SK-N-SH (cell line): ENCODE measurements at regions not wholly inside any gene's neighbourhood (a gene's known extent, or its start where the extent isn't known, plus 50 kb on each side); places are given as distances from the start of the nearest gene placed in this dataset.

Source experiments
- CTCF ChIA-PET: fragments of 300-600, 350-600 bp; formaldehyde crosslinking; extraction: SDS; loops from one replicate; lab custom pipeline; 2021; lab: Yijun Ruan, JAX
- POLR2A ChIA-PET: fragments of 350-600 bp; sonication (Branson Sonifier 250); formaldehyde crosslinking; extraction: SDS; loops from one replicate; lab custom pipeline; 2020; ENCODE audit warnings: antibody characterized with exemption, inconsistent platforms; lab: Yijun Ruan, JAX
- DNase-seq: peaks from one replicate; pipeline ENCODE4 v3.0.0; 2012
- H2AFZ ChIP-seq: fragments of 200-600 bp; sonication (generic); 2 replicates; pipeline ENCODE4 v1.8.1; 2016; ENCODE audit warnings: antibody characterized with exemption, mild to moderate bottlenecking, low read depth
- H3F3A ChIP-seq: fragments of 200-600 bp; sonication (generic); replicated peaks from 2 replicates; pipeline ENCODE3; 2016; ENCODE audit warnings: antibody characterized with exemption, mild to moderate bottlenecking; ENCODE audit not compliant: insufficient read depth
- H3K27ac ChIP-seq, 2 experiments: fragments of 200-500 bp in 1 of 2; fragments of 200-600 bp in 1 of 2; sonication (Bioruptor generic) in 1 of 2; sonication (generic), shearing (Covaris generic) in 1 of 2; 2 replicates each; pipeline versions ENCODE4 v1.5.1 to v1.6.1; 2014 to 2016; ENCODE audit warnings: low read depth in 2 of 2, inconsistent platforms in 1 of 2, low read length in 1 of 2, mild to moderate bottlenecking in 1 of 2, mixed read lengths in 1 of 2
- H3K27me3 ChIP-seq: fragments of 200-600 bp; sonication (generic), shearing (Covaris generic); 2 replicates; pipeline ENCODE4 v1.6.1; 2016; ENCODE audit warnings: mixed run types; ENCODE audit not compliant: insufficient read depth
- H3K36me3 ChIP-seq, 2 experiments: fragments of 200-500 bp in 1 of 2; fragments of 200-600 bp in 1 of 2; sonication (Bioruptor generic) in 1 of 2; sonication (generic) in 1 of 2; replicated peaks in 1 of 2; 2 replicates each; pipeline versions ENCODE3 to v1.5.1; 2014 to 2016; ENCODE audit warnings: low read length in 1 of 2, mild to moderate bottlenecking in 1 of 2; ENCODE audit not compliant: insufficient read depth in 2 of 2, control insufficient read depth in 1 of 2
- H3K4me1 ChIP-seq, 2 experiments: fragments of 200-500 bp in 1 of 2; fragments of 200-600 bp in 1 of 2; sonication (Bioruptor generic) in 1 of 2; sonication (generic), shearing (Covaris generic) in 1 of 2; 2 replicates each; pipeline versions ENCODE4 v1.5.1 to v1.6.1; 2014 to 2016; ENCODE audit warnings: low read depth in 1 of 2, low read length in 1 of 2, mixed run types in 1 of 2; ENCODE audit not compliant: insufficient read depth in 2 of 2, control insufficient read depth in 1 of 2
- H3K4me2 ChIP-seq: fragments of 200-600 bp; sonication (generic), shearing (Covaris generic); 2 replicates; pipeline ENCODE4 v1.6.1; 2017; ENCODE audit warnings: mixed run types
- H3K4me3 ChIP-seq, 2 experiments: fragments of 200-500 bp in 1 of 2; fragments of 200-600 bp in 1 of 2; sonication (Bioruptor generic) in 1 of 2; sonication (generic), shearing (Covaris generic) in 1 of 2; 2 replicates each; pipeline versions ENCODE4 v1.5.1 to v1.8.1; 2014 to 2016; ENCODE audit warnings: low read depth in 2 of 2, inconsistent platforms in 1 of 2, low read length in 1 of 2, mild to moderate bottlenecking in 1 of 2, mixed read lengths in 1 of 2, moderate library complexity in 1 of 2
- H3K79me2 ChIP-seq: fragments of 200-600 bp; sonication (generic); 2 replicates; pipeline ENCODE4 v1.8.1; 2017; ENCODE audit warnings: mild to moderate bottlenecking; ENCODE audit not compliant: insufficient read depth
- H3K9ac ChIP-seq: fragments of 200-600 bp; sonication (generic); 2 replicates; pipeline ENCODE4 v1.6.1; 2017; ENCODE audit warnings: mixed run types
- H3K9me2 ChIP-seq: fragments of 200-600 bp; sonication (generic); 2 replicates; pipeline ENCODE4 v1.6.1; 2017; ENCODE audit warnings: mixed run types
- H3K9me3 ChIP-seq: fragments of 200-600 bp; sonication (generic); 2 replicates; pipeline ENCODE4 v1.6.1; 2017; ENCODE audit warnings: mixed run types, mild to moderate bottlenecking, moderate library complexity
- H4K20me1 ChIP-seq: fragments of 200-600 bp; sonication (generic); 2 replicates; pipeline ENCODE4 v1.6.1; 2017; ENCODE audit warnings: mild to moderate bottlenecking, mixed run types; ENCODE audit not compliant: insufficient read depth
- CHD2 ChIP-seq: fragments of 150-350 bp; IDR thresholded peaks from 2 replicates; pipeline ENCODE4 v1.6.1; 2018; ENCODE audit warnings: low read length; ENCODE audit not compliant: partially characterized antibody
- ELF1 ChIP-seq: IDR thresholded peaks from 2 replicates; pipeline ENCODE4 v1.4.0; 2012
- EP300 ChIP-seq, 2 experiments: IDR thresholded peaks; 2 replicates each; pipeline versions ENCODE4 v1.4.0 to v1.6.1; 2012; ENCODE audit warnings: borderline replicate concordance in 1 of 2, low read depth in 1 of 2, low read length in 1 of 2
- FOXJ3 ChIP-seq: sonication (generic); formaldehyde crosslinking; IDR thresholded peaks from 2 replicates; pipeline ENCODE4 v1.5.1; 2020; ENCODE audit warnings: mild to moderate bottlenecking, missing genetic modification reagents
- FOXM1 ChIP-seq: IDR thresholded peaks from 2 replicates; pipeline ENCODE4 v1.4.0; 2012; ENCODE audit warnings: low read depth, mild to moderate bottlenecking
- GATA2 ChIP-seq: sonication (generic); formaldehyde crosslinking; IDR thresholded peaks from 2 replicates; pipeline ENCODE4 v1.5.0; 2020; ENCODE audit warnings: mild to moderate bottlenecking, missing genetic modification reagents
- JUND ChIP-seq: IDR thresholded peaks from 2 replicates; pipeline ENCODE4 v1.4.0; 2012
- RAD21 ChIP-seq: IDR thresholded peaks from 2 replicates; pipeline ENCODE4 v1.6.1; 2012; ENCODE audit warnings: mild to moderate bottlenecking, low read length
- RCOR1 ChIP-seq: fragments of 150-350 bp; IDR thresholded peaks from 2 replicates; pipeline ENCODE4 v1.6.1; 2017; ENCODE audit warnings: antibody characterized with exemption, low read length
- RXRA ChIP-seq: IDR thresholded peaks from 2 replicates; pipeline ENCODE4 v1.4.0; 2012; ENCODE audit warnings: low read depth, mild to moderate bottlenecking, borderline replicate concordance
- SMC3 ChIP-seq: IDR thresholded peaks from 2 replicates; pipeline ENCODE4 v1.6.1; 2012; ENCODE audit warnings: low read depth, low read length, improper control_type of control experiment
- TCF12 ChIP-seq: IDR thresholded peaks from 2 replicates; pipeline ENCODE4 v1.4.0; 2012
- TEAD4 ChIP-seq: IDR thresholded peaks from 2 replicates; pipeline ENCODE4 v1.4.0; 2012; ENCODE audit warnings: mild to moderate bottlenecking, borderline replicate concordance; ENCODE audit not compliant: insufficient read depth
- YY1 ChIP-seq: IDR thresholded peaks from 2 replicates; pipeline ENCODE4 v1.4.0; 2012; ENCODE audit warnings: low read depth, mild to moderate bottlenecking
- WGBS: methylation state at CpG from one replicate; pipeline ENCODE4 v1.1.6; 2017; ENCODE audit warnings: low lambda C conversion rate; 5-methylcytosine and 5-hydroxymethylcytosine counted together
- TF ChIP-seq, protein P1 (sequence below): IDR thresholded peaks from 2 replicates; pipeline ENCODE4 v1.4.0; 2012; ENCODE audit warnings: low read depth, borderline replicate concordance
- TF ChIP-seq, protein P2 (sequence below): fragments of 200-600 bp; sonication (generic); IDR thresholded peaks from 2 replicates; pipeline ENCODE4 v1.6.1; 2017; ENCODE audit warnings: antibody characterized with exemption, mild to moderate bottlenecking, moderate library complexity
- TF ChIP-seq, protein P3 (sequence below): fragments of 150-350 bp; IDR thresholded peaks from 2 replicates; pipeline ENCODE4 v1.6.1; 2017; ENCODE audit warnings: antibody characterized with exemption, low read length, low read depth, borderline replicate concordance

GRCh38 chr7:118918556-118918955 lies 694.1 kb downstream of the ANKRD7 start:
- Histone ChIP-seq H3K27me3 (no peaks in the 10 kb centered on the region), H3K4me1 (no peaks in the 10 kb centered on the region), H3K9ac (no peak overlapping the region), H3K4me2 (no peak overlapping the region), H3K4me3 (no peak overlapping the region), H4K20me1 (no peaks in the 10 kb centered on the region), H3F3A (no peaks in the 10 kb centered on the region), H3K27ac (no peak overlapping the region), H3K9me2 (no peaks in the 10 kb centered on the region), H3K9me3 (no peaks in the 10 kb centered on the region), H3K79me2 (no peaks in the 10 kb centered on the region), H3K36me3 (no peaks in the 10 kb centered on the region), H2AFZ (no peak overlapping the region)
- 26% methylated on average over 2 of the region's 2 CpGs for WGBS
- DNase-seq, result peak; percentile 1
- TF ChIP-seq RCOR1, result no peak
- TF ChIP-seq, protein P1, sequence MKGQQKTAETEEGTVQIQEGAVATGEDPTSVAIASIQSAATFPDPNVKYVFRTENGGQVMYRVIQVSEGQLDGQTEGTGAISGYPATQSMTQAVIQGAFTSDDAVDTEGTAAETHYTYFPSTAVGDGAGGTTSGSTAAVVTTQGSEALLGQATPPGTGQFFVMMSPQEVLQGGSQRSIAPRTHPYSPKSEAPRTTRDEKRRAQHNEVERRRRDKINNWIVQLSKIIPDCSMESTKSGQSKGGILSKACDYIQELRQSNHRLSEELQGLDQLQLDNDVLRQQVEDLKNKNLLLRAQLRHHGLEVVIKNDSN, result no peak
- no peak for TF ChIP-seq FOXM1
- TF ChIP-seq, protein P2, sequence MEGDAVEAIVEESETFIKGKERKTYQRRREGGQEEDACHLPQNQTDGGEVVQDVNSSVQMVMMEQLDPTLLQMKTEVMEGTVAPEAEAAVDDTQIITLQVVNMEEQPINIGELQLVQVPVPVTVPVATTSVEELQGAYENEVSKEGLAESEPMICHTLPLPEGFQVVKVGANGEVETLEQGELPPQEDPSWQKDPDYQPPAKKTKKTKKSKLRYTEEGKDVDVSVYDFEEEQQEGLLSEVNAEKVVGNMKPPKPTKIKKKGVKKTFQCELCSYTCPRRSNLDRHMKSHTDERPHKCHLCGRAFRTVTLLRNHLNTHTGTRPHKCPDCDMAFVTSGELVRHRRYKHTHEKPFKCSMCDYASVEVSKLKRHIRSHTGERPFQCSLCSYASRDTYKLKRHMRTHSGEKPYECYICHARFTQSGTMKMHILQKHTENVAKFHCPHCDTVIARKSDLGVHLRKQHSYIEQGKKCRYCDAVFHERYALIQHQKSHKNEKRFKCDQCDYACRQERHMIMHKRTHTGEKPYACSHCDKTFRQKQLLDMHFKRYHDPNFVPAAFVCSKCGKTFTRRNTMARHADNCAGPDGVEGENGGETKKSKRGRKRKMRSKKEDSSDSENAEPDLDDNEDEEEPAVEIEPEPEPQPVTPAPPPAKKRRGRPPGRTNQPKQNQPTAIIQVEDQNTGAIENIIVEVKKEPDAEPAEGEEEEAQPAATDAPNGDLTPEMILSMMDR, result peak; percentile 71
- TF ChIP-seq RAD21, result peak; percentile 83
- TF ChIP-seq EP300 (IDR thresholded peaks at IDR 0.05; ENCODE audit: borderline replicate concordance in 1 of 2, low read depth in 1 of 2, low read length in 1 of 2), result no peak
- TF ChIP-seq TEAD4, result no peak
- no peak for TF ChIP-seq CHD2
- no peak for TF ChIP-seq TCF12
- peak; percentile 57 for TF ChIP-seq SMC3
- TF ChIP-seq, protein P3, sequence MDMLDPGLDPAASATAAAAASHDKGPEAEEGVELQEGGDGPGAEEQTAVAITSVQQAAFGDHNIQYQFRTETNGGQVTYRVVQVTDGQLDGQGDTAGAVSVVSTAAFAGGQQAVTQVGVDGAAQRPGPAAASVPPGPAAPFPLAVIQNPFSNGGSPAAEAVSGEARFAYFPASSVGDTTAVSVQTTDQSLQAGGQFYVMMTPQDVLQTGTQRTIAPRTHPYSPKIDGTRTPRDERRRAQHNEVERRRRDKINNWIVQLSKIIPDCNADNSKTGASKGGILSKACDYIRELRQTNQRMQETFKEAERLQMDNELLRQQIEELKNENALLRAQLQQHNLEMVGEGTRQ, result no peak
- no peak for TF ChIP-seq GATA2 (CRISPR knock-in tag)
- no peak for TF ChIP-seq FOXJ3 (CRISPR knock-in tag)
- ChIA-PET POLR2A (no interaction called here), CTCF (interaction anchor here (0.6 to 7.5 kb wide), 17 partner anchors 8 to 637 kb away, joined by 3 to 88 read pairs (median 3); no protein-coding TSS in a partner anchor)

- Histone ChIP-seq H3K9me3 (no peaks in the 10 kb centered on the region), H4K20me1 (no peaks in the 10 kb centered on the region), H3K36me3 (no peaks in the 10 kb centered on the region), H3K27ac (no peak overlapping the region), H2AFZ (no peak overlapping the region), H3K4me1 (no peaks in the 10 kb centered on the region; a peak in 1 of 4 replicates), H3K79me2 (no peaks in the 10 kb centered on the region), H3K4me2 (no peak overlapping the region), H3K9ac (no peak overlapping the region), H3K27me3 (no peaks in the 10 kb centered on the region), H3K9me2 (no peaks in the 10 kb centered on the region), H3K4me3 (no peak overlapping the region), H3F3A (no peaks in the 10 kb centered on the region)
- ChIA-PET POLR2A (no interaction called here), CTCF (interaction anchor here (0.8 kb wide), 1 partner anchor 25 kb away, joined by 3 read pairs; no protein-coding TSS in a partner anchor)
- WGBS, result 45% methylated on average over 1 of the region's 1 CpG
- DNase-seq, result no peak
- TF ChIP-seq GATA2 (CRISPR knock-in tag), result 0 out of 2 replicates have a peak, but pooled peaks have one; percentile 4
- TF ChIP-seq YY1, result no peak
- TF ChIP-seq CHD2, result no peak
- no peak for TF ChIP-seq JUND
- TF ChIP-seq SMC3, result no peak
- no peak for TF ChIP-seq FOXJ3 (CRISPR knock-in tag)
- TF ChIP-seq ELF1, result no peak
- no peak for TF ChIP-seq RXRA
These were observed 714.3 kb downstream of the ANKRD7 start for GRCh38 chr7:118938845-118939244.
